ENCODE measurements at regions not wholly inside any gene's neighbourhood (a gene's known extent, or its start where the extent isn't known, plus 50 kb on each side); places are given as distances from the start of the nearest gene placed in this dataset.
"Not testable (repeated sequence)": the region's sequence is repeated elsewhere in the genome, so short reads cannot be mapped to it uniquely, and the experiment has no call there.

- Mint-ChIP-seq H3K36me3 (ENCODE audit: low read depth) (no peaks in the 10 kb centered on the region), H3K4me3 (no peak overlapping the region), H3K27ac (no peak overlapping the region), H3K27me3 (no peaks in the 10 kb centered on the region), H3K4me1 (no peaks in the 10 kb centered on the region)
- no peaks in the 10 kb centered on the region for H3K9me3 ChIP-seq (ENCODE audit: control insufficient read depth, low read length, poor library complexity, severe bottlenecking)
- ATAC-seq (no peak), DNase-seq (no peak)
These were observed 216.7 kb upstream of the SSTR1 start for GRCh38 chr14:37991027-37991426.

DNA sequence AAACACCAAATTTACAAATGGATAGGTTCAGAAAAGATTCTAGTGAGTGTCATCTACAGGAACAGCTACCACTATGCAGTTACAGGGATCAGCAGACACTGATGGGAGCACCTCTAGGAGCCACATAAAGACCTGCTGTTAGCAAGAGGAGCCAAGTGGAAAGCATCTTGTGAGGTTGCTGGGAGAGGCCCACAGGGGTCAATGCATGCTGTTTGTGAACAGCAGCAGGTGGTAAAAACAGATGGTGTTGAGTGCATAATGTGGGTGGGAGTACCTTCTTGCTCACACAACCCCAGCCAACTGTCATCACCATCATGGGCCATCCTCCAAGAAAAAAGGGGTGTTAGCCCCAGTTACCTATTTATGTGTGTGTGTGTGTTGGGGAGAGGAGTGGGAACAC, 215.2 kb upstream of the SSTR1 start:
- Mint-ChIP-seq H3K27ac (no peak overlapping the region), H3K4me1 (no peaks in the 10 kb centered on the region), H3K36me3 (ENCODE audit: low read depth) (no peaks in the 10 kb centered on the region), H3K4me3 (no peak overlapping the region), H3K27me3 (no peaks in the 10 kb centered on the region)
- ATAC-seq (no peak), DNase-seq (no peak)
- H3K9me3 ChIP-seq (ENCODE audit: control insufficient read depth, low read length, poor library complexity, severe bottlenecking) = no peaks in the 10 kb centered on the region

GRCh38 chr14:37994846-37995372, 212.8 kb upstream of the SSTR1 start:
- no peaks in the 10 kb centered on the region for H3K36me3 Mint-ChIP-seq (ENCODE audit: low read depth)
- H3K4me1 Mint-ChIP-seq = no peaks in the 10 kb centered on the region
- H3K4me3 Mint-ChIP-seq = no peak overlapping the region
- DNase-seq = no peak
- H3K27me3 Mint-ChIP-seq = no peaks in the 10 kb centered on the region
- H3K9me3 ChIP-seq (ENCODE audit: control insufficient read depth, low read length, poor library complexity, severe bottlenecking) = no peaks in the 10 kb centered on the region
- no peak for ATAC-seq
- H3K27ac Mint-ChIP-seq = no peak overlapping the region

GRCh38 chr14:37997017-37997416, 210.7 kb upstream of the SSTR1 start:
- ATAC-seq (no peak), DNase-seq (no peak)
- Mint-ChIP-seq H3K27me3 (no peaks in the 10 kb centered on the region), H3K4me1 (no peaks in the 10 kb centered on the region), H3K4me3 (no peak overlapping the region), H3K27ac (no peak overlapping the region), H3K36me3 (ENCODE audit: low read depth) (no peaks in the 10 kb centered on the region)
- H3K9me3 ChIP-seq (ENCODE audit: control insufficient read depth, low read length, poor library complexity, severe bottlenecking) = no peaks in the 10 kb centered on the region

DNA sequence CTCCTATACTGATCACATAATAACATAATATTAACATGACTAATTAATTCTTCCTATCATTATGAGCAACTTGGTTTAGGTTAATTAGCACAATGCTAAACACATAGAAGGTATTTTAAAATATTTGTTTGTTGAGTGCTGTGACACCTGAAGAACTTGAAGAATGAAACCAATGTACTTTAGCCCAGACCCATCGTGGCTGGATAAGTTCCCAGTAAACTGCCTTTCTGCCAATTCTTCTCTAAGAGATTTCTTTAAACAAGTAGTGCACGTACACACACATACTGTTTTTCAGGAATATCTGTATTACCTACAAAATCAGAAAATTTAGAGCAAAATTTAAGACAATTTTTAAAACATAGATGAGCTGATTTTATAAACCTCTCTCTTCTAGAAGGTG, 207.4 kb upstream of the SSTR1 start:
- no peaks in the 10 kb centered on the region for H3K9me3 ChIP-seq (ENCODE audit: control insufficient read depth, low read length, poor library complexity, severe bottlenecking)
- no peaks in the 10 kb centered on the region for H3K4me1 Mint-ChIP-seq
- no peak overlapping the region for H3K4me3 Mint-ChIP-seq
- H3K27ac Mint-ChIP-seq = no peak overlapping the region
- DNase-seq (no peak), ATAC-seq (no peak)
- H3K27me3 Mint-ChIP-seq = no peaks in the 10 kb centered on the region
- H3K36me3 Mint-ChIP-seq (ENCODE audit: low read depth) = no peaks in the 10 kb centered on the region

- no peaks in the 10 kb centered on the region for H3K27me3 Mint-ChIP-seq
- ATAC-seq = no peak
- no peaks in the 10 kb centered on the region for H3K36me3 Mint-ChIP-seq (ENCODE audit: low read depth)
- no peaks in the 10 kb centered on the region for H3K4me1 Mint-ChIP-seq
- H3K4me3 Mint-ChIP-seq = no peak overlapping the region
- no peaks in the 10 kb centered on the region for H3K9me3 ChIP-seq (ENCODE audit: control insufficient read depth, low read length, poor library complexity, severe bottlenecking)
- H3K27ac Mint-ChIP-seq = no peak overlapping the region
- no peak for DNase-seq
These were observed 206.2 kb upstream of the SSTR1 start for GRCh38 chr14:38001501-38001900.

- no peaks in the 10 kb centered on the region for H3K36me3 Mint-ChIP-seq (ENCODE audit: low read depth)
- ATAC-seq = no peak
- no peak for DNase-seq
- H3K9me3 ChIP-seq (ENCODE audit: control insufficient read depth, low read length, poor library complexity, severe bottlenecking) = no peaks in the 10 kb centered on the region
- no peaks in the 10 kb centered on the region for H3K27me3 Mint-ChIP-seq
- no peak overlapping the region for H3K27ac Mint-ChIP-seq
- H3K4me1 Mint-ChIP-seq = no peaks in the 10 kb centered on the region
- H3K4me3 Mint-ChIP-seq = no peak overlapping the region
These were observed 203.7 kb upstream of the SSTR1 start for GRCh38 chr14:38003746-38004609.

GRCh38 chr14:38004610-38004879, 203.2 kb upstream of the SSTR1 start:
- Mint-ChIP-seq H3K27ac (no peak overlapping the region), H3K27me3 (no peaks in the 10 kb centered on the region), H3K4me3 (no peak overlapping the region), H3K4me1 (no peaks in the 10 kb centered on the region), H3K36me3 (ENCODE audit: low read depth) (no peaks in the 10 kb centered on the region)
- DNase-seq (no peak), ATAC-seq (no peak)
- H3K9me3 ChIP-seq (ENCODE audit: control insufficient read depth, low read length, poor library complexity, severe bottlenecking) = no peaks in the 10 kb centered on the region

- DNase-seq; H3K27me3 Mint-ChIP-seq; H3K4me3 Mint-ChIP-seq; H3K27ac Mint-ChIP-seq; H3K4me1 Mint-ChIP-seq; H3K36me3 Mint-ChIP-seq (ENCODE audit: low read depth); H3K9me3 ChIP-seq (ENCODE audit: control insufficient read depth, low read length, poor library complexity, severe bottlenecking); ATAC-seq: not testable (repeated sequence)
These were observed 196.5 kb upstream of the SSTR1 start for GRCh38 chr14:38011156-38011555.

GRCh38 chr14:38012056-38012455, 195.6 kb upstream of the SSTR1 start:
- no peaks in the 10 kb centered on the region for H3K27me3 Mint-ChIP-seq
- no peaks in the 10 kb centered on the region for H3K4me1 Mint-ChIP-seq
- DNase-seq (no peak), ATAC-seq (no peak)
- H3K27ac Mint-ChIP-seq = no peak overlapping the region
- no peaks in the 10 kb centered on the region for H3K36me3 Mint-ChIP-seq (ENCODE audit: low read depth)
- H3K4me3 Mint-ChIP-seq = no peak overlapping the region
- no peaks in the 10 kb centered on the region for H3K9me3 ChIP-seq (ENCODE audit: control insufficient read depth, low read length, poor library complexity, severe bottlenecking)

GRCh38 chr14:38016497-38016896, 191.2 kb upstream of the SSTR1 start:
- no peak for DNase-seq
- no peaks in the 10 kb centered on the region for H3K4me1 Mint-ChIP-seq
- no peaks in the 10 kb centered on the region for H3K9me3 ChIP-seq (ENCODE audit: control insufficient read depth, low read length, poor library complexity, severe bottlenecking)
- no peak overlapping the region for H3K27ac Mint-ChIP-seq
- H3K4me3 Mint-ChIP-seq = no peak overlapping the region
- H3K36me3 Mint-ChIP-seq (ENCODE audit: low read depth) = no peaks in the 10 kb centered on the region
- no peak for ATAC-seq
- H3K27me3 Mint-ChIP-seq = no peaks in the 10 kb centered on the region

DNA sequence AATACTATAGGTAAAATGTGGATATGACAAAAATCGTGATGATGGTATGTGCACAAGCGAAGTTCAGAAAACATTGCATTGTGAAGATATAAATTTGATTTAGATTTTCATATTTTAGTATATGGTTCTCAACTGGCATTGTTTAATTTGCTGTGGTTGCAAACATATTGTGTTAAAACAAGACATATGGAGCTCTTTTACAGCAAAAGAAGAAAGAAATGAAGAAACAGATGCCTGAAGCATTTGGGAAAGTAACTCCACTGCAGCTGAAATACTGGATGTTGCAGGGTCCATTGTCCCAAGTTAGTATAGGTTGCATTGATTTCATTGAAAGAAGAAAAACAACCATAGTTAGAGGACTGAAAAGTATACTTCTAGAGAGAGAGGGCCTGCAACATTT, 185.8 kb upstream of the SSTR1 start:
- Mint-ChIP-seq H3K36me3 (ENCODE audit: low read depth) (peaks cover 2% of the 10 kb centered on the region), H3K4me1 (no peaks in the 10 kb centered on the region), H3K27ac (no peak overlapping the region), H3K4me3 (no peak overlapping the region), H3K27me3 (no peaks in the 10 kb centered on the region)
- H3K9me3 ChIP-seq (ENCODE audit: control insufficient read depth, low read length, poor library complexity, severe bottlenecking) = no peaks in the 10 kb centered on the region
- ATAC-seq = no peak
- no peak for DNase-seq

DNA sequence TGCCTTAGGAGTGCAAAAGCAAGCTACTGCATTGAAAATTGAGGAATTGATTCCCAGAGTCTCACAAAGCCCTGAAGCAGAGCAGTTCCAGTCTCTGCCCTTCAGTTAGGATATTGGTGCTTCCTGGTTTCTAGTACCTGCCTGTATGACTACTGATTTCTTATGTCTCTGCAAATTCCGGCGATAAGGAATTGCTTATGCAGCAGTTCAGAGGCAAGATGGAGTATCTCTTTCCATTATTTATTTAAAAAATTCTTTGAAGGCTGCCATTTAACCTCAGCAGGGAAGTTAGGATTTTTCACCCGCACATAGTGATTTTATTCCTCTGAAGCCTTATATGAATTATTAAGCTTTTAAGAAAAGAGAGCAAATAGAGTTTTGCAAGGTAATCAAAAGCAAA, 184.9 kb upstream of the SSTR1 start:
- no peaks in the 10 kb centered on the region for H3K27me3 Mint-ChIP-seq
- no peak for ATAC-seq
- H3K27ac Mint-ChIP-seq = no peak overlapping the region
- no peak for DNase-seq
- no peaks in the 10 kb centered on the region for H3K9me3 ChIP-seq (ENCODE audit: control insufficient read depth, low read length, poor library complexity, severe bottlenecking)
- no peaks in the 10 kb centered on the region for H3K4me1 Mint-ChIP-seq
- peaks cover 2% of the 10 kb centered on the region for H3K36me3 Mint-ChIP-seq (ENCODE audit: low read depth)
- H3K4me3 Mint-ChIP-seq = no peak overlapping the region

DNA sequence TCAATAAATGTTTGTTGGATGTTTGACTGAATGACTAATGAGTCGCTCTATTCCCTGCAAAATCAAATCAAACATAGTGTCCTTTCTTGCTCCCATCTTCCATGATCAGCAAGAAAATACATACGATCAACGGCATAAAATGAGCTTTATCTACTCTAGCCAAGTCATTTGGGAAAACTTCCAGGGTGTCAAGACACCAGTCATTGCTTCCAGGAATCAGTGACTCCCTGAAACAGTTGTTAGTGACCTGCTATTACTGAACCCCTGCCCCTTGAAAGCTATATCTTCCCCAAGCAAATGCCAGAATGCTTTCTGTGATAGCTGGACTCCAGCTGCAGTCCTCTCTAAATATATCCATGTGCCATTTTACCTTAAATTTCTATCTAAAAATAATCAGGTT, 169.5 kb upstream of the SSTR1 start:
- ATAC-seq (no peak), DNase-seq (no peak)
- Mint-ChIP-seq H3K27ac (no peak overlapping the region), H3K36me3 (ENCODE audit: low read depth) (no peaks in the 10 kb centered on the region), H3K27me3 (no peaks in the 10 kb centered on the region), H3K4me3 (no peak overlapping the region), H3K4me1 (no peaks in the 10 kb centered on the region)
- H3K9me3 ChIP-seq (ENCODE audit: control insufficient read depth, low read length, poor library complexity, severe bottlenecking) = no peaks in the 10 kb centered on the region
